Pancreas (tissue), 10 donors: ENCODE measurements at regions not wholly inside any gene's neighbourhood (a gene's known extent, or its start where the extent isn't known, plus 50 kb on each side); places are given as distances from the start of the nearest gene placed in this dataset.

Experiments used
- ATAC-seq, 4 donors: fragments of 200-7000 bp; cut with Tn5 transposase; one replicate each; pipeline versions ENCODE4 v1.8.0 to v1.9.1; 2020; ENCODE audit warnings: mild to moderate bottlenecking in 4 of 4, moderate library complexity in 4 of 4
- DNase-seq, 6 donors: peaks; one replicate each; pipeline ENCODE4 v3.0.0-alpha.2; 2020
- FAIRE-seq: peaks from 2 replicates; lab custom pipeline; 2012; peaks lifted over from hg19 to GRCh38; lab: Jason Lieb, UNC
- H3K27ac ChIP-seq, 4 donors: fragments of 200-600 bp; sonication (generic); 1 replicate in 3 of 4; 2 replicates in 1 of 4; pipeline versions ENCODE4 v1.5.0 to v1.8.0; 2020
- H3K27me3 ChIP-seq, 4 donors: fragments of 200-600 bp; one replicate each; pipeline ENCODE4 v1.8.0; 2021
- H3K36me3 ChIP-seq, 3 donors: fragments of 200-600 bp; sonication (generic) in 1 of 3; one replicate each; pipeline versions ENCODE4 v1.5.0 to v1.8.0; 2020 to 2021
- H3K4me1 ChIP-seq, 3 donors: fragments of 200-600 bp; one replicate each; pipeline ENCODE4 v1.8.0; 2021
- H3K4me3 ChIP-seq, 4 donors: fragments of 200-600 bp; sonication (generic) in 2 of 4; one replicate each; pipeline versions ENCODE4 v1.5.0 to v1.8.0; 2020 to 2021
- H3K9me3 ChIP-seq, 4 donors: fragments of 200-600 bp; one replicate each; pipeline ENCODE4 v1.8.0; 2021
- WGBS, 2 donors: extraction: QIAGEN DNeasy Blood & Tissue Kit; methylation state at CpG; one replicate each; pipeline ENCODE4 v1.1.7; 2013; 5-methylcytosine and 5-hydroxymethylcytosine counted together
- intact Hi-C, 3 donors: fragments of 100-400 bp; cut with DNase I; formaldehyde crosslinking; loops; one replicate each; pipeline versions ENCODE4 v1.11.1 to v1.14.2; 2022
- TF ChIP-seq, protein P1 (sequence below), 4 donors: fragments of 200-600 bp; sonication (generic) in 3 of 4; IDR thresholded peaks; one replicate each; pipeline versions ENCODE4 v1.5.0 to v1.8.0; 2021; ENCODE audit warnings: antibody characterized with exemption in 4 of 4
- donor health status: healthy with polysubstance abuse.
- donor health status: DM: no; HTN: no; CAD: no; lungs with moderate emphysema.
- donor health status: DM: no; HTN: no; CAD: no.
- donor health status: control.
- donor health status: control.
- donor health status: Bipolar disorder and iron deficiency.
- donor health status: DM: yes; HTN: yes; CAD: no.
- donor health status: DM: no; HTN: no; CAD: no.
- donor health status: DM: no; HTN: no; CAD: no.
- donor health status: DM: yes; HTN: yes; CAD: no.

DNA sequence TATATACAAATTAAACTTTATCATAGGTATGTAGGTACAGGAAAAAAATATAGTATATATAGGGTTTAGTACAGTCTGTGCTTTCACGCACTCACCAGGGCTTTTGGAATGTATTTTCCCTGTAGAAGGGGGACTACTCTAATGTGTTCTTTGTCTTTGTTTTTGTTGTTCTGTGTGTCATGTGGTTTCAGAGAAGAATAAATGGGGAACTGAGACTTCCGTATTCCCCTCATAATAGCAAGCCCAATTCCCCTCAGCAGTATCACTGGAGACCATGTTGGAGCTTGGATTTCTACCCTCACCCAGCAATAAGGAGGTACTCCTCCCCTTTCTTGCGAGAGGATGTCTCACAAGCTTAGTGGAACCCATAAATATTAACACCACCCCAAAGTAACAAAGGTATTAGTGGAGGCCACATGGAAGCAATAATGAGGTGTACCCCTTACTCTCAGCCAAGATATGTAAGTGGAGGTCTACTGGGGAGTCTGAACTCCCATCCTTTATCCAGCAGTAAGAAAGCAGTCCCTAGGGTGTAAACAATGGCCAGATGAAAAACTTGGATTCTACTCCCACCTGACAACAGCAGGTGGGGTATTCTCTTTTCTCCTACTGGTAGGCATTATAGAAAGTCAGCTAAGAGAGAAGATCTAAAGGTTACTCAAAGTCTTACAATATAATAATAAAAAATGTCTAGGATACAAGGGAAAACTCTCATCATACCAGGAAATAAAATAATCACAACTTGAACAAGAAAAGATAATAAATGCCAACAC lies 805.4 kb upstream of the GALNTL6 start:
- Histone ChIP-seq H3K27me3 (no peaks in the 10 kb centered on the region), H3K9me3 (no peaks in the 10 kb centered on the region), H3K4me3 (no peak overlapping the region), H3K27ac (no peak overlapping the region), H3K36me3 (no peaks in the 10 kb centered on the region), H3K4me1 (no peaks in the 10 kb centered on the region)
- DNase-seq (no peak), FAIRE-seq (no peak), ATAC-seq (no peak)
- TF ChIP-seq, protein P1, sequence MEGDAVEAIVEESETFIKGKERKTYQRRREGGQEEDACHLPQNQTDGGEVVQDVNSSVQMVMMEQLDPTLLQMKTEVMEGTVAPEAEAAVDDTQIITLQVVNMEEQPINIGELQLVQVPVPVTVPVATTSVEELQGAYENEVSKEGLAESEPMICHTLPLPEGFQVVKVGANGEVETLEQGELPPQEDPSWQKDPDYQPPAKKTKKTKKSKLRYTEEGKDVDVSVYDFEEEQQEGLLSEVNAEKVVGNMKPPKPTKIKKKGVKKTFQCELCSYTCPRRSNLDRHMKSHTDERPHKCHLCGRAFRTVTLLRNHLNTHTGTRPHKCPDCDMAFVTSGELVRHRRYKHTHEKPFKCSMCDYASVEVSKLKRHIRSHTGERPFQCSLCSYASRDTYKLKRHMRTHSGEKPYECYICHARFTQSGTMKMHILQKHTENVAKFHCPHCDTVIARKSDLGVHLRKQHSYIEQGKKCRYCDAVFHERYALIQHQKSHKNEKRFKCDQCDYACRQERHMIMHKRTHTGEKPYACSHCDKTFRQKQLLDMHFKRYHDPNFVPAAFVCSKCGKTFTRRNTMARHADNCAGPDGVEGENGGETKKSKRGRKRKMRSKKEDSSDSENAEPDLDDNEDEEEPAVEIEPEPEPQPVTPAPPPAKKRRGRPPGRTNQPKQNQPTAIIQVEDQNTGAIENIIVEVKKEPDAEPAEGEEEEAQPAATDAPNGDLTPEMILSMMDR (IDR thresholded peaks at IDR 0.05) = no peak
- intact Hi-C loops = no loop called here
- WGBS, 2 donors = 83 to 92% methylated on average over 3 of the region's 3 CpGs

DNA sequence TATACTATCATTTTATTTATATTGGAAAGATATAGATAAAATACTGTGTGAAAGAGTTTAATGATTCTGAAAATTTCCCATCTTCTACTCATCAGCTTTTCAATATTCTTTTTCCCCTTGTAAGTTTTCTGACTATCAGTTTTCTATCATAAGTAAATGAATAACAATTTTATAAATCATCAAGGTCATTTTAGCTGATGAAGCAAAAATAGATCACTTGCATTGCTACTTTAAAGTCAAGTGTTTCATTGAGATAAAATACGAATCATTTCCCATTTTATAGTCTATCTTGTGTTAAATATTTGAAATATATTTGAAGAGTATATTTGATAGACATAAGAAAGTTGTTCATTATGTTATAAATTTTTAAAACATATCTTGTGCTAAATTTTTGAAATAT lies 811.0 kb upstream of the GALNTL6 start:
- no peaks in the 10 kb centered on the region for H3K4me1 ChIP-seq
- TF ChIP-seq, protein P1 (IDR thresholded peaks at IDR 0.05) = no peak
- no peak overlapping the region for H3K4me3 ChIP-seq
- WGBS, 2 donors = 54 to 62% methylated on average over 1 of the region's 1 CpG
- intact Hi-C loops = no loop called here
- H3K9me3 ChIP-seq = no peaks in the 10 kb centered on the region
- DNase-seq (no peak), ATAC-seq (no peak), FAIRE-seq (no peak)
- H3K27ac ChIP-seq = no peak overlapping the region
- H3K27me3 ChIP-seq = no peaks in the 10 kb centered on the region
- H3K36me3 ChIP-seq = no peaks in the 10 kb centered on the region

DNA sequence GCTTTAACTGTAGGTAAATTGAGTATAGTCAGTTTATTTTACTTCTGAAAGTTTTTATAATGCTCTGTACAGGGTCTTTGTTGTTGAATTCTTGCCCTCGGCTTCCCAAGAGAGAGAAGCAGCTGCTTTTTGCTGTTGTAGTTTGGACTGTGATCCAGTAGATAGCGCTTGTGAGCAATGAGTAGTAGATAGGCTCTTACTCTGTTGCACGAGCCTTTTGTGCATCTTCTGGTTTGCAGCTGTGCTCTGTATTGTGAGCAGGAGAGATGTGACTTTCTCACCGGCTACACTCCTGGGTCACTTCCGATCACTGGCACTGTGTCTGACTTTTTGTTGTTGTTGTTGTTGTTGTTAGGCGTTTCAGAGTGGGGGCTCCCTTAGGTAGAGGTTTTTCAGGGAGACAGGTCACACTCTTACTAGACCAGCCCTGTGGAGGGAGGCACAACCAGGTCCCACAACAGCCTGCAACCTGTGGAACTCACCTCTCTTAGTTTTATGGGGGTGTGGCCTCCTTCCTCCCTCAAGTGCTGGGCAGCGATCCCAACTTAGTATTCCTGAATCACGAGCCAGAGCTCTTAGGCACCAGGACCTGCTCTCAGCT lies 822.1 kb upstream of the GALNTL6 start:
- FAIRE-seq (no peak), DNase-seq (peak in 2 of 6 donors; percentile 18 to 46), ATAC-seq (peak; percentile 73 to 93 (median 84))
- Histone ChIP-seq H3K9me3 (no peaks in the 10 kb centered on the region), H3K4me1 (no peaks in the 10 kb centered on the region), H3K4me3 (no peak overlapping the region), H3K36me3 (no peaks in the 10 kb centered on the region), H3K27me3 (no peaks in the 10 kb centered on the region), H3K27ac (no peak overlapping the region)
- 40 to 42% methylated on average over 8 of the region's 8 CpGs for WGBS, 2 donors
- intact Hi-C loops = loop anchor here in 1 of 3 donors (10.0 kb wide), 1 partner anchor 204 kb away; no protein-coding TSS in a partner anchor
- TF ChIP-seq, protein P1 (IDR thresholded peaks at IDR 0.05) = peak in 3 of 4 donors; percentile 45 to 56 (median 54)

DNA sequence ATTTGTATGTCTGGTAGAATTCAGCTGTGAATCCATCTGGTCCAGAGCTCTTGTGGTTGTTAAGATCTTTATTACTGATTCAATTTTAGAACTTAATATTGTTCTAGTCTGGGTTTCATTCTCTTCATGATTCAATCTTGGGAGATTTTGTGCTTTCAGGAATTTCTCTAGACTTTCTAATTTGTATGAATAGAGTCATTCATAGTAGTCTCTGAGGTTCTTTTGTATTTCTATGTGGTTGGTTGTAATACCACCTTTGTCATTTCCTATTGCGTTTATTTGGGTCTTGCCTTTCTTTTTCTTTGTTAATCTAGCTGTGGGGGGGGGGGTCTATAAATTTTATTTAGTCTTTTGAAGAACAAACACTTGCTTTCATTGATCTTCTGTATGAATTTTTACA lies 824.8 kb upstream of the GALNTL6 start:
- ATAC-seq = no peak
- H3K4me3 ChIP-seq = no peak overlapping the region
- intact Hi-C loops = no loop called here
- DNase-seq = no peak
- H3K4me1 ChIP-seq = no peaks in the 10 kb centered on the region
- no peak overlapping the region for H3K27ac ChIP-seq
- no peaks in the 10 kb centered on the region for H3K27me3 ChIP-seq
- no peaks in the 10 kb centered on the region for H3K36me3 ChIP-seq
- TF ChIP-seq, protein P1 (IDR thresholded peaks at IDR 0.05) = no peak
- 74 to 92% methylated on average over 1 of the region's 1 CpG for WGBS, 2 donors
- no peak for FAIRE-seq
- no peaks in the 10 kb centered on the region for H3K9me3 ChIP-seq

DNA sequence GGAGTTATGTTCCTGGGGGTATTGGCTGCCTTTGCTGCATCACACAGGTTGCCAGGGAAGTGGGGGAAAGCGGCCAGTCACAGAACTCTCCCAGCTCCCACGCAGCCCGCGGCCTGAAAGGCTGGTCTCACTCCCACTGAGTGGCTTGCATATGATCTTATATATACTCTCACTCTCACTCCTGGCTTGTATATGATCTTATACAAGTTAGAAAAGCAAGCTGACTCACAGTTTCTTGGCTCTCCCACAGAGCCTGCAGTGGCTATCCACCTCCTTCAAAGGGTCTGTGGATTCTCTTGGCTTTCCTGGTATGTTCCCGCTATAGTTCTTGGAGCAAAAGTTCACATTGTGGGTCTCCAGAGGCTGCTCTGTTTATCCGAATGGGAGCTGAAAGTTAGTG lies 833.5 kb upstream of the GALNTL6 start:
- no peaks in the 10 kb centered on the region for H3K27me3 ChIP-seq
- 69 to 76% methylated on average over 6 of the region's 6 CpGs for WGBS, 2 donors
- DNase-seq (peak in 1 of 6 donors; percentile 21), FAIRE-seq (no peak), ATAC-seq (peak in 2 of 4 donors; percentile 35 to 65)
- no peak overlapping the region for H3K27ac ChIP-seq
- TF ChIP-seq, protein P1 (IDR thresholded peaks at IDR 0.05) = no peak
- no peak overlapping the region for H3K4me3 ChIP-seq
- no peaks in the 10 kb centered on the region for H3K4me1 ChIP-seq
- H3K36me3 ChIP-seq = no peaks in the 10 kb centered on the region
- intact Hi-C loops = no loop called here
- no peaks in the 10 kb centered on the region for H3K9me3 ChIP-seq
